ENCODE measurements at regions not wholly inside any gene's neighbourhood (a gene's known extent, or its start where the extent isn't known, plus 50 kb on each side); places are given as distances from the start of the nearest gene placed in this dataset.
A peak's percentile ranks its signal among the peaks of the same experiment; 100 is the strongest.

GRCh38 chr15:68871507-68871906 is 50.8 kb upstream of the ANP32A start:
- DNase-seq, result no peak

- no peak for DNase-seq
These were observed 54.1 kb upstream of the ANP32A start for GRCh38 chr15:68874788-68875187.

DNA sequence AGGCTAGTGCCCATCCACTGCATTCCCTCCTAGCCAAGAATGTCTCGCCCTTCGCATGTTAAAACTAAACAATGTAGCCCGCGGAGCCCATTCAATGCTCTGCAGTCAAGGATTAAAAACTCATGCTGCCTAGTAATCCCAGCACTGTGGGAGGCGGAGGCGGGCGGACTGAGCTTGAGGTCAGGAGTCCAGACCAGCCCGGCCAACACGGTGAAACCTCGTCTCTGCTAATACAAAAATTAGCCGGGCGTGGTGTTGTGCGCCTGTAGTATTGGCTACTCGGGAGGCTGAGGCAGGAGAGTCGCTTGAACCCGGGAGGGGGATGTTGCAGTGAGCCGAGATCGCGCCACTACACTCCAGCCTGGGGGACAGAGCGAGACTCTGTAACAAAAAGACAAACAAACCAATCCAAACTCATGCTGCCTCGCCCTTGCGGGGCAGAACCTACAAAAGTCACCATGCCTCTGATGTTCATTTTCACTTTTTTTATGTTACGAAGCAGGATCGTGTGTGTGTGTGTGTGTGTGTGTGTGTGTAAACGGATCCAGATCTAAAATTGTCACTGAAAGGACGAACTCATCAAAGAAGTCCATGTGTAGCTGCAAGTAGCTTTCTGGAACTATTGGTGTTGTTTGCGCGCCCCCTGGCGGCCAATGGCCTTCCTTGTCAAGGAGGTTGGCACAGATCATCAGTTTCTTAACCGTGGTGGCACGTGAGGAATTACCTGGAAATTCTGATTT is 54.8 kb upstream of the SPESP1 start:
- peak; percentile 95 for DNase-seq

GRCh38 chr15:68877626-68878025 is 52.7 kb upstream of the SPESP1 start:
- DNase-seq, result no peak

- no peak for DNase-seq
These were observed 49.9 kb upstream of the SPESP1 start for GRCh38 chr15:68880382-68880781.
